WERI-Rb-1 (cell line): ENCODE measurements at regions not wholly inside any gene's neighbourhood (a gene's known extent, or its start where the extent isn't known, plus 50 kb on each side); places are given as distances from the start of the nearest gene placed in this dataset.

ENCODE experiments used
- DNase-seq: peaks from one replicate; pipeline ENCODE4 v3.0.0-alpha.2; 2020
- H3K27ac ChIP-seq: fragments of 250-450 bp; sonication (Bioruptor Pico); 2 replicates; pipeline ENCODE4 v1.5.1; 2020; ENCODE audit warnings: mild to moderate bottlenecking, moderate library complexity
- H3K27me3 ChIP-seq: fragments of 250-450 bp; sonication (Bioruptor Pico); 2 replicates; pipeline ENCODE4 v1.5.1; 2021; ENCODE audit warnings: mild to moderate bottlenecking, low read depth, moderate library complexity; ENCODE audit not compliant: insufficient read depth, severe bottlenecking
- H3K36me3 ChIP-seq: fragments of 250-450 bp; sonication (Bioruptor Pico); 2 replicates; pipeline ENCODE4 v1.5.1; 2020; ENCODE audit warnings: mild to moderate bottlenecking, moderate library complexity
- H3K4me3 ChIP-seq: 2 replicates; pipeline ENCODE4 v1.5.1; 2011; ENCODE audit warnings: low read depth, mild to moderate bottlenecking, control low read depth, low read length
- H3K9me3 ChIP-seq: fragments of 250-450 bp; sonication (Bioruptor Pico); 2 replicates; pipeline ENCODE4 v1.5.1; 2021; ENCODE audit warnings: mild to moderate bottlenecking, moderate library complexity; ENCODE audit not compliant: severe bottlenecking
- TF ChIP-seq, protein P1 (sequence below): IDR thresholded peaks from 2 replicates; pipeline ENCODE4 v1.5.1; 2011; ENCODE audit warnings: low read depth, mild to moderate bottlenecking, control low read depth, inconsistent platforms, low read length

DNA sequence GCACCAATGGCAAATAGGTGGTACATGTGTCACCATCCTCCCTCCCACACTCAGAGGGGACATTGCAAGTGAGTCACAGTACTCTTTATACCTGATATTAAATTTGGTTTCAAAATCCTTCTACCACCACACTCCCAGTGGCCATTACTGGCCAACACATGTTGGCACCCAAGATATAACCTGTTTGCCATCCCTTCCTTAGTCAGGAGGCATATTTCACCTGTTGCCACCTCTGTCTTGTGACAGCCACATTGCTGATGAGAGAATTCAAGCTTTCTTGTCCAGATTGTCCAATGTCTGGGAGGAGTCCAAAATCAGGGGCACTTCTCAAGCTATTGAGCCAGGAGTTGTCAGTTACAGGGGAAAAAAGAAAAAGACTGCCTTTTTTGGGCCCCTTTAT lies 80.2 kb upstream of the WWC1 start:
- no peak for DNase-seq
- no peaks in the 10 kb centered on the region for H3K36me3 ChIP-seq
- H3K27ac ChIP-seq, result no peak overlapping the region
- H3K9me3 ChIP-seq, result no peaks in the 10 kb centered on the region
- TF ChIP-seq, protein P1, sequence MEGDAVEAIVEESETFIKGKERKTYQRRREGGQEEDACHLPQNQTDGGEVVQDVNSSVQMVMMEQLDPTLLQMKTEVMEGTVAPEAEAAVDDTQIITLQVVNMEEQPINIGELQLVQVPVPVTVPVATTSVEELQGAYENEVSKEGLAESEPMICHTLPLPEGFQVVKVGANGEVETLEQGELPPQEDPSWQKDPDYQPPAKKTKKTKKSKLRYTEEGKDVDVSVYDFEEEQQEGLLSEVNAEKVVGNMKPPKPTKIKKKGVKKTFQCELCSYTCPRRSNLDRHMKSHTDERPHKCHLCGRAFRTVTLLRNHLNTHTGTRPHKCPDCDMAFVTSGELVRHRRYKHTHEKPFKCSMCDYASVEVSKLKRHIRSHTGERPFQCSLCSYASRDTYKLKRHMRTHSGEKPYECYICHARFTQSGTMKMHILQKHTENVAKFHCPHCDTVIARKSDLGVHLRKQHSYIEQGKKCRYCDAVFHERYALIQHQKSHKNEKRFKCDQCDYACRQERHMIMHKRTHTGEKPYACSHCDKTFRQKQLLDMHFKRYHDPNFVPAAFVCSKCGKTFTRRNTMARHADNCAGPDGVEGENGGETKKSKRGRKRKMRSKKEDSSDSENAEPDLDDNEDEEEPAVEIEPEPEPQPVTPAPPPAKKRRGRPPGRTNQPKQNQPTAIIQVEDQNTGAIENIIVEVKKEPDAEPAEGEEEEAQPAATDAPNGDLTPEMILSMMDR, result no peak
- no peaks in the 10 kb centered on the region for H3K27me3 ChIP-seq
- no peak overlapping the region for H3K4me3 ChIP-seq

DNA sequence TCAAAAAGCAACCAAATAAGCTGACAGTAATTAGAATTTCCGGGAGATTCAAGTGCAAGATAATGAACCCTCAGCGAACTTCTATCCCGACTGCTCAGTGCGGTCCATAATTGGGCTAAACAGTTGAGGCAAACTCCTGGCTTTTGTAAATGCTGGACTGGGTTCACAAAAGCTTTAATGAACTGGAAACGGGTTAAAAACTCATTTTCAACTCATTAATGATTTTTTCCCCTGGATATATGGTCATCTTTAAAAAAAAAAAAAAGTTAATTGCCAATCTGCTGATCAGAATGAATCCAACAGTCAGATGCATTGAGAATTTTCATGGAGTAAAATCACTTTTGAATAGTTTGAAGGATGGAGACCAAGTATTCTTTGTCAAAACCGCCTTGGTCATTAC lies 79.5 kb upstream of the WWC1 start:
- Histone ChIP-seq H3K9me3 (no peaks in the 10 kb centered on the region), H3K27me3 (no peaks in the 10 kb centered on the region), H3K36me3 (no peaks in the 10 kb centered on the region), H3K4me3 (no peak overlapping the region), H3K27ac (no peak overlapping the region)
- DNase-seq, result no peak
- TF ChIP-seq, protein P1, result no peak

DNA sequence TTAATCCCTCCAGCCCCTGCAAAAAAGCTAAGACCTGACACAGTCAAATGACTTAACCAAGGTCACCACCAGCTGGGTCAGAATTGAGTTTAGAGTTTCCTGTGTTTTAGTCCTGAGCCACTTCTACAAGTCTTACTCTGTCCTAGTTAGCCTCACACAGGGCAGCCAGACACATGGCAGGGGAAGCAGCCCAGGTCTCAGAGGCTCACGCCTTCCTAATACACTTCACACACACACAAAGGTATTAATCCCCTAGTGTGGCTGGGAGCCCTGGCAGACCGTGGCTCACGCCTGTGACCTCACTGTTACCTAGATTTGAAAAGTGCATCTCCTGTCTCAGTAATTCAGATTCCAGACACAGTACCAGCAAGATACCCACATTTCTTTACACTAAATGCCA lies 77.4 kb upstream of the WWC1 start:
- H3K27me3 ChIP-seq, result no peaks in the 10 kb centered on the region
- H3K9me3 ChIP-seq, result no peaks in the 10 kb centered on the region
- H3K36me3 ChIP-seq, result no peaks in the 10 kb centered on the region
- DNase-seq, result peak; percentile 66
- TF ChIP-seq, protein P1, result no peak
- peak overlapping the region; percentile 4 for H3K27ac ChIP-seq
- H3K4me3 ChIP-seq, result no peak overlapping the region

DNA sequence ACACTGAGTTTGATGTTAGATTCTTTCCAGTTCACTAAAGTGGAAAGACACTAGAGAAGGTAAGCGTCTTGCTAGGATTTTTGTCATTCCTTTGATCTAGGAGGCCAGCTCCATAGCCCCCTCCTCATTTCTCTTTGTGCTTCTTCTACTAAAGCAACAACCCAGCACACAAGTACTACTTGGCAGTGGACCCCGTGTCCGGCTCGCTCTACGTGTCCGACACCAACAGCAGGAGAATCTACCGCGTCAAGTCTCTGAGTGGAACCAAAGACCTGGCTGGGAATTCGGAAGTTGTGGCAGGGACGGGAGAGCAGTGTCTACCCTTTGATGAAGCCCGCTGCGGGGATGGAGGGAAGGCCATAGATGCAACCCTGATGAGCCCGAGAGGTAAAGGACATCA lies 76.6 kb upstream of the WWC1 start:
- TF ChIP-seq, protein P1, result no peak

DNA sequence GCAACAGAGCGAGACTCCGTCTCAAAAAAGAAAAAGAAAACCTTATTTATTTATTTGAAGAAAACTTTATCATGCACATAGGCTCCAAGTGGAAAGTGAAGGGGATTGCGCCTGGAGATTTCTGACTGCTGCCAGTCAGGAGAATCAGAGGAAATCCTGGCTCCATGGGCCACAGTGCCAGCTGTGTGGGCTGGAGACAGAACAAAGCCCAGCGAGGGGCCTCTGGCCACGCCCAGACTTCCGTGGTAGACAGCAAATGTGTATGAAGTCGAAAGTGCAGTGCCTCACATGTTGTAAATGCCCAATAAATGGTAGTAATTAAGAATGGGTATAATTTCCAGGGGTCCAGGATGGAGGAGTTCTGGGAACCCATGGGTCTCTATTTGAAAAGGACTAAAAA lies 75.8 kb upstream of the WWC1 start:
- no peak for DNase-seq

More for the DNA sequence above, 76.6 kb upstream of the WWC1 start:
- H3K9me3 ChIP-seq, result no peaks in the 10 kb centered on the region
- H3K36me3 ChIP-seq, result no peaks in the 10 kb centered on the region
- no peak overlapping the region for H3K27ac ChIP-seq
- no peak for DNase-seq
- H3K27me3 ChIP-seq, result no peaks in the 10 kb centered on the region
- no peak overlapping the region for H3K4me3 ChIP-seq

DNA sequence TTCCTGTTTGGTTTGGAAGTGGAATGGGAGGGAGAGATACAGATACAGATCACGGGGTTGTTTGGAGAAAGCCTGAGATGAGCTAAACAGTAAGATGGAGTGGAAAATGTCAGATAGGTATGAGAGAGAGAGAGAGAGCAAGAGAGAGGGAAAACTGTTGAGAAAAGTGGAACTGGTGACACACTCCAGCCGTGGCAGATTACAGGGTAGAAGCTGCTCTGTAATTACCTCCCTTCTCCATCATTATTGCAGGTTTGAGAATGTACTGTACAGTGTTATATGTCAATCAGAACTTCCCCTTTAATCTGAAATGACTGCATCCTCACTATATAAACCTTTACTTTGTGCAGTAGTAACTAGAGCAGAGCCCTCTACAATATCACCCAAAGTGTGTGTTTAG lies 74.5 kb upstream of the WWC1 start:
- DNase-seq, result no peak
- no peak overlapping the region for H3K4me3 ChIP-seq
- H3K27me3 ChIP-seq, result no peaks in the 10 kb centered on the region
- no peak overlapping the region for H3K27ac ChIP-seq
- TF ChIP-seq, protein P1, result no peak
- H3K9me3 ChIP-seq, result no peaks in the 10 kb centered on the region
- no peaks in the 10 kb centered on the region for H3K36me3 ChIP-seq

More for the DNA sequence above, 75.8 kb upstream of the WWC1 start:
- no peaks in the 10 kb centered on the region for H3K9me3 ChIP-seq
- no peak overlapping the region for H3K4me3 ChIP-seq
- H3K36me3 ChIP-seq, result no peaks in the 10 kb centered on the region
- TF ChIP-seq, protein P1, result no peak
- H3K27ac ChIP-seq, result no peak overlapping the region
- no peaks in the 10 kb centered on the region for H3K27me3 ChIP-seq
